HCT116 (cell line): ENCODE measurements at regions not wholly inside any gene's neighbourhood (a gene's known extent, or its start where the extent isn't known, plus 50 kb on each side); places are given as distances from the start of the nearest gene placed in this dataset.

Experiments
- ATAC-seq: fragments of 200-7000 bp; cut with Tn5 transposase; 2 replicates; pipeline ENCODE4 v1.9.1; 2020; ENCODE audit warnings: mild to moderate bottlenecking, moderate library complexity
- BruUV-seq: library from RNA; stranded (reverse); fragments of 400-500 nt; replicated peaks from 2 replicates; lab custom pipeline; 2021; lab: Mats Ljungman, UMichigan
- CTCF ChIA-PET: fragments of 300-600 bp; sonication (Branson Sonifier 250); formaldehyde crosslinking; loops from one replicate; lab custom pipeline; 2021; ENCODE audit warnings: antibody characterized with exemption; lab: Charles Lee
- POLR2A ChIA-PET: fragments of 300-600, 350-600 bp; sonication (Branson Sonifier 250); formaldehyde crosslinking; loops from one replicate; lab custom pipeline; 2021; ENCODE audit warnings: antibody characterized with exemption; lab: Charles Lee
- RAD21 ChIA-PET, 2 experiments: fragments of 300-600 bp; sonication (Branson Sonifier 250); formaldehyde crosslinking; loops; one replicate each; lab custom pipeline; 2023; ENCODE audit warnings: low total read pairs in 2 of 2; ENCODE audit not compliant: uncharacterized antibody in 2 of 2, unreplicated experiment in 2 of 2, low non-redundant PET in 1 of 2; lab: Charles Lee
- DNase-seq: peaks from one replicate; pipeline ENCODE4 v3.0.0-alpha.2; 2010; ENCODE audit warnings: low read depth, low spot score
- H2AFZ ChIP-seq: fragments of 200-600 bp; shearing (Covaris generic), sonication (generic); 2 replicates; pipeline ENCODE4 v1.6.1; 2017; ENCODE audit warnings: low read depth, mixed run types, mixed read lengths, antibody characterized with exemption, low read length; ENCODE audit not compliant: poor library complexity, severe bottlenecking
- H3K27ac ChIP-seq: 2 replicates; pipeline ENCODE4 v1.5.1; 2012; ENCODE audit warnings: low read depth, low read length
- H3K27me3 ChIP-seq: fragments of 200-600 bp; sonication (generic); 2 replicates; pipeline ENCODE4 v1.6.1; 2016; ENCODE audit warnings: mixed run types, low read length, mixed read lengths; ENCODE audit not compliant: insufficient read depth
- H3K36me3 ChIP-seq, 2 experiments: fragments of 200-500 bp in 1 of 2; fragments of 200-600 bp in 1 of 2; sonication (Bioruptor generic) in 1 of 2; sonication (generic) in 1 of 2; 2 replicates each; pipeline versions ENCODE4 v1.5.1 to v1.6.1; 2014 to 2016; ENCODE audit warnings: low read length in 2 of 2, inconsistent platforms in 1 of 2, mixed read lengths in 1 of 2, mixed run types in 1 of 2; ENCODE audit not compliant: insufficient read depth in 2 of 2, control insufficient read depth in 1 of 2
- H3K4me1 ChIP-seq, 2 experiments: fragments of 200-600 bp in 1 of 2; sonication (generic) in 1 of 2; 2 replicates each; pipeline versions ENCODE4 v1.5.1 to v1.6.1; 2012 to 2017; ENCODE audit warnings: low read length in 2 of 2, inconsistent platforms in 1 of 2, mild to moderate bottlenecking in 1 of 2, mixed read lengths in 1 of 2, mixed run types in 1 of 2, moderate library complexity in 1 of 2; ENCODE audit not compliant: insufficient read depth in 2 of 2, control insufficient read depth in 1 of 2
- H3K4me2 ChIP-seq: fragments of 200-600 bp; sonication (generic); 2 replicates; pipeline ENCODE4 v1.6.1; 2017; ENCODE audit warnings: mixed run types, low read length, mixed read lengths
- H3K4me3 ChIP-seq, 2 experiments: fragments of 200-600 bp in 1 of 2; sonication (generic) in 1 of 2; replicated peaks in 1 of 2; 2 replicates each; pipeline ENCODE4 v1.5.1; 2011 to 2016; ENCODE audit warnings: low read length in 2 of 2, control low read depth in 1 of 2, low read depth in 1 of 2, mild to moderate bottlenecking in 1 of 2, mixed read lengths in 1 of 2, mixed run types in 1 of 2
- H3K79me2 ChIP-seq: fragments of 200-600 bp; sonication (generic); 2 replicates; pipeline ENCODE4 v1.6.1; 2017; ENCODE audit warnings: mild to moderate bottlenecking, mixed run types, low read length, moderate library complexity, mixed read lengths; ENCODE audit not compliant: insufficient read depth
- H3K9ac ChIP-seq: fragments of 200-600 bp; sonication (generic); 2 replicates; pipeline ENCODE4 v1.6.1; 2016; ENCODE audit warnings: low read length, mixed read lengths
- H3K9me2 ChIP-seq: fragments of 200-600 bp; sonication (generic), shearing (Covaris generic); 2 replicates; pipeline ENCODE4 v1.6.1; 2017; ENCODE audit warnings: mixed run types, mild to moderate bottlenecking, moderate library complexity; ENCODE audit not compliant: insufficient read depth
- H3K9me3 ChIP-seq, 2 experiments: fragments of 200-500 bp in 1 of 2; fragments of 200-600 bp in 1 of 2; sonication (Bioruptor generic) in 1 of 2; sonication (generic) in 1 of 2; 2 replicates each; pipeline ENCODE4 v1.6.1; 2014 to 2017; ENCODE audit warnings: low read length in 2 of 2, mixed read lengths in 2 of 2, inconsistent platforms in 1 of 2, low read depth in 1 of 2, mild to moderate bottlenecking in 1 of 2, mixed run types in 1 of 2, moderate library complexity in 1 of 2; ENCODE audit not compliant: control insufficient read depth in 1 of 2, insufficient read depth in 1 of 2
- H4K20me1 ChIP-seq: fragments of 200-600 bp; sonication (generic), shearing (Covaris generic); 2 replicates; pipeline ENCODE4 v1.6.1; 2017; ENCODE audit warnings: mixed run types, mild to moderate bottlenecking, moderate library complexity; ENCODE audit not compliant: insufficient read depth
- EGR1 ChIP-seq: IDR thresholded peaks from 2 replicates; pipeline ENCODE4 v1.6.1; 2012; ENCODE audit warnings: low read depth
- ELF1 ChIP-seq: IDR thresholded peaks from 2 replicates; pipeline ENCODE4 v1.6.1; 2012; ENCODE audit warnings: low read depth, borderline replicate concordance
- SP1 ChIP-seq: IDR thresholded peaks from 2 replicates; pipeline ENCODE4 v1.6.1; 2012; ENCODE audit warnings: low read depth
- SRF ChIP-seq: IDR thresholded peaks from 2 replicates; pipeline ENCODE4 v1.6.1; 2012; ENCODE audit warnings: low read depth
- YY1 ChIP-seq: IDR thresholded peaks from 2 replicates; pipeline ENCODE4 v1.6.1; 2011; ENCODE audit warnings: low read length, low read depth, moderate library complexity, mild to moderate bottlenecking; ENCODE audit not compliant: insufficient replicate concordance; ENCODE audit errors: extremely low read depth
- intact Hi-C: fragments of 100-400 bp; cut with micrococcal nuclease; formaldehyde crosslinking; loops from 2 replicates; pipeline ENCODE4 v1.10.0; 2022

GRCh38 chr12:126554625-126555024, 1489.4 kb downstream of the AACS start:
- intact Hi-C loops = no loop called here
- Histone ChIP-seq H3K79me2 (no peaks in the 10 kb centered on the region), H3K9ac (no peak overlapping the region), H3K27ac (no peak overlapping the region), H3K4me3 (no peak overlapping the region), H3K9me3 (peaks cover 9 to 14% of the 10 kb centered on the region in 2 experiments; a peak in 2 of 4 replicates), H3K9me2 (no peaks in the 10 kb centered on the region), H3K4me1 (no peaks in the 10 kb centered on the region), H2AFZ (no peak overlapping the region), H3K36me3 (no peaks in the 10 kb centered on the region)
- no TSS peak for BruUV-seq
- no peak for DNase-seq
- no peak for ATAC-seq
- RAD21 ChIA-PET = no interaction called here
- POLR2A ChIA-PET = no interaction called here
- CTCF ChIA-PET = no interaction called here
- TF ChIP-seq EGR1 = no peak
- TF ChIP-seq, all 23 proteins: peak for 0
- H3K4me2 ChIP-seq = no peak overlapping the region
- no peaks in the 10 kb centered on the region for H3K27me3 ChIP-seq
- H4K20me1 ChIP-seq = no peaks in the 10 kb centered on the region

DNA sequence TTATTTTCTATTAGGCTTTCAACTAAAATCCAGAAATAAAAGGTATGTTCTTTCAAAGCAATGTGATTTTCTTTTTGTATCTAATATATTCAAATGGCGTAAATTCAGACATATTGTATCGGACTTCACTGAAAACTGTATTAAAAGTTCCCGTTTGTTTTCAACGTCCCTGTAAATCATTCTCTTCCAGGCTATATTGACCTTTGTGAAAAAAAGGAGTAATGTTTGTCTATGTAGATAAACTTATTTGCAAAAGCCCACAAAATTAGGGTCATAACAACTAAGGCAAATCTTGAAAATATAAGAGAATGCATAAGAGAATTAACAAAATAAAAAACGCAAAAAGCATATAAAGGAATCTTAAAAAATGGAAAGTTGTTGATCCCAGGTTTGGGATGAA, 1492.4 kb downstream of the AACS start:
- TF ChIP-seq SRF (no peak), ELF1 (no peak), YY1 (no peak), SP1 (no peak), EGR1 (no peak)
- peaks cover 9 to 12% of the 10 kb centered on the region in 2 experiments; a peak in 2 of 4 replicates for H3K9me3 ChIP-seq
- POLR2A ChIA-PET = no interaction called here
- RAD21 ChIA-PET = no interaction called here
- no TSS peak for BruUV-seq
- DNase-seq (no peak), ATAC-seq (no peak)
- no peaks in the 10 kb centered on the region for H3K9me2 ChIP-seq
- no peak overlapping the region for H3K9ac ChIP-seq
- H3K27me3 ChIP-seq = no peaks in the 10 kb centered on the region
- no peaks in the 10 kb centered on the region for H3K79me2 ChIP-seq
- H3K36me3 ChIP-seq = no peaks in the 10 kb centered on the region
- CTCF ChIA-PET = no interaction called here
- H2AFZ ChIP-seq = no peak overlapping the region
- intact Hi-C loops = no loop called here
- H3K27ac ChIP-seq = no peak overlapping the region
- no peak overlapping the region for H3K4me3 ChIP-seq
- no peak overlapping the region for H3K4me2 ChIP-seq
- no peaks in the 10 kb centered on the region for H4K20me1 ChIP-seq
- no peaks in the 10 kb centered on the region for H3K4me1 ChIP-seq
